ENCODE measurements at regions not wholly inside any gene's neighbourhood (a gene's known extent, or its start where the extent isn't known, plus 50 kb on each side); places are given as distances from the start of the nearest gene placed in this dataset.

DNA sequence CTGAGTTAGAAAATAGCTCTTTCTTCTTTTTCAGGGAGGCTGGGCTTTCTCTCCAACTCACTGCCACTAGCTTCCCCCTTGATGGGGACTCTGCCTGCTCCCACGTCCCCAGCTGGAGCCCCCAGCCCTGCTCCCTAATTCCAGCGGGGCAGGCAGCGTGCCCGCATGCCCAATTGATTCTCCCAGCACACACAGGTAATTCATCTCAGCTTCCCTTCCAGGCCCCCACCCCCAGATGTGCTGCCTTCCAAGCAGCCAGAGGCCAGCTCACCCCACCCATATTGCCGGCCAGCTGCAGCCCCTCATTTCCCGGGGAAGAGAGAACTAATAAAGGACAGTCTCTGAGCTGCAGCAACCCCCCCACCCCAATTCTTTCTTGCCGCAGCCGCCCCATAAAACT is 69.8 kb downstream of the EFNB1 start:
- H3K79me1 ChIP-seq (ENCODE audit: low read depth in 1 of 2, low read length in 2 of 2), result no peaks in the 10 kb centered on the region
- no TSS peak for BruUV-seq (replicated peaks)
- peaks cover 7% of the 10 kb centered on the region; the same call in 1 of the 2 replicates for H3K4me1 ChIP-seq (ENCODE audit: control insufficient read depth, insufficient read depth, low read length)
- TF ChIP-seq BHLHE40 (IDR thresholded peaks at IDR 0.05; ENCODE audit: low read depth, low read length) (no peak), MXI1 (IDR thresholded peaks at IDR 0.05; ENCODE audit: borderline replicate concordance, low read depth, low read length) (no peak), MAZ (IDR thresholded peaks at IDR 0.05; ENCODE audit: borderline replicate concordance, low read depth, low read length) (no peak), FOS (IDR thresholded peaks at IDR 0.05; ENCODE audit: low read depth, low read length) (no peak), CEBPB (IDR thresholded peaks at IDR 0.05; ENCODE audit: low read depth, low read length) (no peak), RAD21 (IDR thresholded peaks at IDR 0.05; ENCODE audit: low read length) (no peak), CTCF (conservative IDR thresholded peaks at IDR 0.05; ENCODE audit: low read depth, low read length) (no peak), CHD1 (IDR thresholded peaks at IDR 0.05; ENCODE audit: low read depth, low read length) (no peak), MAFK (IDR thresholded peaks at IDR 0.05; ENCODE audit: low read depth, low read length) (no peak), SMC3 (IDR thresholded peaks at IDR 0.05; ENCODE audit: low read depth, low read length) (no peak), RFX5 (IDR thresholded peaks at IDR 0.05; ENCODE audit: low read depth, low read length) (no peak), POLR2A (IDR thresholded peaks at IDR 0.05; ENCODE audit: low read depth, low read length) (no peak), USF2 (IDR thresholded peaks at IDR 0.05; ENCODE audit: low read depth, low read length) (no peak), NFE2L2 (IDR thresholded peaks at IDR 0.05; ENCODE audit: low read depth, low read length) (no peak), RCOR1 (IDR thresholded peaks at IDR 0.05; ENCODE audit: insufficient replicate concordance, low read length) (no peak)
- TF ChIP-seq, protein P1, sequence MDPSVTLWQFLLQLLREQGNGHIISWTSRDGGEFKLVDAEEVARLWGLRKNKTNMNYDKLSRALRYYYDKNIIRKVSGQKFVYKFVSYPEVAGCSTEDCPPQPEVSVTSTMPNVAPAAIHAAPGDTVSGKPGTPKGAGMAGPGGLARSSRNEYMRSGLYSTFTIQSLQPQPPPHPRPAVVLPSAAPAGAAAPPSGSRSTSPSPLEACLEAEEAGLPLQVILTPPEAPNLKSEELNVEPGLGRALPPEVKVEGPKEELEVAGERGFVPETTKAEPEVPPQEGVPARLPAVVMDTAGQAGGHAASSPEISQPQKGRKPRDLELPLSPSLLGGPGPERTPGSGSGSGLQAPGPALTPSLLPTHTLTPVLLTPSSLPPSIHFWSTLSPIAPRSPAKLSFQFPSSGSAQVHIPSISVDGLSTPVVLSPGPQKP (IDR thresholded peaks at IDR 0.05; ENCODE audit: borderline replicate concordance, low read depth, low read length), result no peak
- no peak overlapping the region for H3K23ac ChIP-seq (ENCODE audit: low read depth, low read length)
- no peak overlapping the region for H3K27ac ChIP-seq (ENCODE audit: insufficient read depth, low read length)
- no peak overlapping the region for H2BK5ac ChIP-seq (ENCODE audit: low read depth, low read length, poor library complexity, severe bottlenecking)
- POLR2A ChIA-PET (ENCODE audit: unreplicated experiment), result interaction anchor here (0.5 kb wide), 1 partner anchor 138 kb away, joined by 7 read pairs; no protein-coding TSS in a partner anchor
- no peak overlapping the region for H3K14ac ChIP-seq (replicated peaks; ENCODE audit: low read depth, low read length)
- H2AFZ ChIP-seq (replicated peaks; ENCODE audit: low read length, poor library complexity), result no peak overlapping the region
- H2AK9ac ChIP-seq (replicated peaks; ENCODE audit: low read depth, low read length, poor library complexity), result no peak overlapping the region
- H3K18ac ChIP-seq (ENCODE audit: low read depth, low read length), result no peak overlapping the region
- H3K56ac ChIP-seq (ENCODE audit: extremely low read depth, insufficient read depth, low read length), result no peak overlapping the region
- H3K4me2 ChIP-seq (ENCODE audit: low read depth, low read length), result no peak overlapping the region
- dilution Hi-C loops (cut with HindIII; ENCODE audit: low sequenced_read_pairs, unreplicated experiment), result no loop called here
- peaks cover 28% of the 10 kb centered on the region for H3K27me3 ChIP-seq (ENCODE audit: control insufficient read depth, insufficient read depth, low read length)
- H2AK5ac ChIP-seq (ENCODE audit: low read depth, low read length), result no peak overlapping the region
- H4K91ac ChIP-seq (ENCODE audit: insufficient read depth, low read depth, low read length), result no peak overlapping the region
- CTCF ChIA-PET, result no interaction called here
- no peak for DNase-seq
- no peak overlapping the region for H3K4ac ChIP-seq (ENCODE audit: low read depth, low read length)
- no peak overlapping the region for H2BK20ac ChIP-seq (ENCODE audit: low read depth, low read length)
- WGBS, 2 experiments (ENCODE audit: extremely low coverage in 2 of 2, insufficient read length in 1 of 2), result no CpG with 5 or more reads among the region's 8 CpGs
- H2BK120ac ChIP-seq (ENCODE audit: low read depth, low read length), result no peak overlapping the region
- no peak for ATAC-seq (ENCODE audit: low read depth)
- H3K9me3 ChIP-seq (ENCODE audit: control insufficient read depth, insufficient read depth, low read length), result no peaks in the 10 kb centered on the region
- no peaks in the 10 kb centered on the region for H3K36me3 ChIP-seq (ENCODE audit: control insufficient read depth, insufficient read depth, low read length)
- H4K8ac ChIP-seq (ENCODE audit: low read depth in 2 of 2, low read length in 2 of 2), result no peak overlapping the region
- no peak overlapping the region for H3K9ac ChIP-seq (ENCODE audit: low read depth, low read length)
- H3K9me1 ChIP-seq (ENCODE audit: insufficient read depth, low read length), result peaks cover 4% of the 10 kb centered on the region; the same call in 1 of the 2 replicates
- in situ Hi-C loops (cut with MboI; ENCODE audit: low sequenced_read_pairs), result no loop called here
- intact Hi-C loops (cut with micrococcal nuclease), result no loop called here
- H3K4me3 ChIP-seq (ENCODE audit: insufficient read depth, low read depth, low read length), result no peak overlapping the region
- H2BK15ac ChIP-seq (ENCODE audit: low read depth, low read length), result no peak overlapping the region
- H4K20me1 ChIP-seq (ENCODE audit: insufficient read depth, low read length), result no peaks in the 10 kb centered on the region
- no peak overlapping the region for H4K5ac ChIP-seq (ENCODE audit: low read depth, low read length)

All from IMR-90 (cell line).